GM21390 (cell line): ENCODE measurements at regions not wholly inside any gene's neighbourhood (a gene's known extent, or its start where the extent isn't known, plus 50 kb on each side); places are given as distances from the start of the nearest gene placed in this dataset.

Experiments used
- ATAC-seq: cut with Tn5 transposase; IDR thresholded peaks from one replicate; pipeline ENCODE4 v1.9.1; 2021; ENCODE audit not compliant: unreplicated experiment

DNA sequence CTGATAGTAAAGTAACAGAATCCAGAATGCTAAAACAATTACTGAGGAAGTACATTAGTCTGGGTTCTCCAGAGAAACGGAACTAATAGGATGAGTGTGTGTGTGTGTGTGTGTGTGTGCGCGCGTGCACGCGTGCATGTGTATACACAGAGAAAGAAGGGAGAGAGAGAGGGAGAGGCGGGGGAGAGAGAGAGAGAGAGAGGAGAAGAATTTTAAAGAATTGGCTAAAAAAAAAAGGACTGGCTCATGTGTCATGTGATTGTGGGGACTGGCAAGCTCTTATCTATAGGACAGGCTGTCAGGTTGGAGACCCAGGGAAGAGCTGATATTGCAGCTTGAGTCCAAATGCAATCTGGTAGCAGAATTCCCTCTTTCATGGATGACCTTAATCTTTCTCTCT, 976.2 kb upstream of the CDH2 start:
- ATAC-seq, result no peak

GRCh38 chr18:29147944-29148343, 971.0 kb upstream of the CDH2 start:
- ATAC-seq, result no peak

DNA sequence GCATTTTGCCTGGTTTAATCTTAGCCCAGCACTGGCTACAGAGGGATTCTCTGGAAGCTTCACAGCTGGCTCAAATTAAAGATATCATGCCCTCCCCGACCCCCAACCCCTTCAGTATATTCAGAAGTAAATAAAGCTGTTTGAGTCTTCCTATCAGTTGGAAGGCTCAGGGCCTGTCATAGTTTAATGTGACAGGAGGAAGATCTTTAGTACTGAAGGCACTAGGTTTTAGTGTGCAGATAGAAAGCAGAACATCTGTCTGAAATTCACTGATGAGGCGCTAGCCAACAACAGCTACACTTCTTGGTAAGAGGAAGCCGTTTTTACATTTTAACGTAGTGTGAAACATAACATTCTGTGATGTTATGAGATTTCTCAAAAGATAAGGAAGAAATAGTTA, 969.1 kb upstream of the CDH2 start:
- no peak for ATAC-seq

DNA sequence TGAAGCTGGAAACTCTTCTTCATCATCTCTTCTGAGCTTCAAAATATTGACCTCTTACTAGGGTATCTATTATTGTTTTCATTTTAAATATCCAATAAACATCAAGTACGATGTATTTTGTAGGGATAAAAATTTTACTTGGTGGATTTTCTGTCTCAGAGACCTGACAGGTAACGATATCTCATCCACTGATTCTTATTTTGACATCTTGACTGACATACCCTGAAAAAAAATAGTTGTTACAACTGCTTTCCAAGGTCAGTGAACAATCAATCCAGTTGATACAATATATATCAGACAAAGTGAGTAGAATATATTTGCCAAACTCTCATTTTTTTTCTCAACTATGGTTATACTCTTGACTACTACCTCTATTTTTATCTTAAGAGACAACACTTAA, 963.7 kb upstream of the CDH2 start:
- no peak for ATAC-seq

DNA sequence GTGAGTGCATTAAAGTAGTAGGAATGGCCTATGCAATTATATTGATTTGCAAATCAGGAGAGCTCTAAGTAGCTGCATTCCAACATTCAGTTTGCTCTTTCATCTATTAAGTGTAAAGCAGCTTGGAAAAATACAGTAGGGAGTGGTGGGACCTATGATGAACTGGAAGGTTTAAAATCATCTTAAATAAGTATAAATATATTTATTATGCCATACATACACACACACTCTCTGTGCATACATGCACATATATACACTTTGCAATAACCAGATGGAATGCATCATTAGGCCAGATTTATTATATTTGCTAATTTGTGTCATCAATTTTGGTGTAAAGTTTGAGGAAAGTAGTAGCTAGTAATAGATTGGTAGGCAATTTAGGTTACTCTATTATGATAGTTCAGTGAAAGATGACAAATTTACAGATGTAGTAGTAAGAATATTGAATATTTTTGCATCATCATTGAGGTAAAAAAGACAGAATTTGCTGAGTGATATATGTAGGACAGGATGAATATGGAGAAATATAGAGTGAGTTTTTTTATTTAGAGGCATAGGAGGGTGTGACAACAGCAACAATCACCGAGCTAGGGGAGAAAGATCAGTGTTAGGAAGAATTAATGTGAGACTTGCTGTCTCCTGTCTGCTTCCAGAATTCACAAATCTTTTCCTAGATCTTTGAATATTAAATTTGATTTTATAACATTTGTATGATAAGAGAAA, 961.0 kb upstream of the CDH2 start:
- no peak for ATAC-seq

GRCh38 chr18:29123706-29124530, 947.0 kb upstream of the CDH2 start:
- ATAC-seq, result no peak

GRCh38 chr18:29104671-29105070, 927.7 kb upstream of the CDH2 start:
- no peak for ATAC-seq

- no peak for ATAC-seq
Measured at GRCh38 chr18:29104227-29104626, 927.3 kb upstream of the CDH2 start.

GRCh38 chr18:29096079-29096770, 919.3 kb upstream of the CDH2 start:
- no peak for ATAC-seq

DNA sequence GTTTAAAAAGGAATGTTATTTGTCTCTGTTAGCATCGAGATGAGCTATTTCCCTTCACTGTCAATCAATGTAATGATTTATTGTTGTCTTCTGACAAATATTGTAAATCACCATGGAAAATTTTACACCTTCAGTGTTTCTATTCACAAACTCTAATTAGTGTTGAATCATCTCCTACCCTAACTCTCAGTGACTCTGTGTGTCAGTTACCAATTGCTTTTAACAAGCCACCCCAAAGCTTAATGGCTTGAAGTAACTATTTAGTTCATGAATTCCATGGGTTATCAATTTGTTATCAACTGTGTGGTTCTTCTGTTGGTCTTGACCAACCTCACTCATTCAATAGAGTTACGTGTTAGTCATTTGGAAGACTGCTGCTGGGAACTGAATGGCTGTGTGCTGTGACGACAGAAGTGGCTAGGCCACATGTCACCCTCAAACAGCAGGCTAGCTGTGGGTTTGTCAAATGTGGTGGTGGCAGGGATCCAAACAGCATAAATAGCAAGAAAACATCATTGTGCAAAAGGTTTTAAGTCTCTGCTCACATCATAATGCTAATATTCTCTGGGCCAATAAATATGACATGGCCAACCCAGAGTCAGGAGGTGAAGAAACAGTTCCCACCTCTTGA, 910.8 kb upstream of the CDH2 start:
- no peak for ATAC-seq

GRCh38 chr18:29084120-29084519, 907.2 kb upstream of the CDH2 start:
- ATAC-seq, result no peak

- no peak for ATAC-seq
Measured at GRCh38 chr18:29083545-29083944, 906.6 kb upstream of the CDH2 start.

- ATAC-seq, result no peak
Measured at GRCh38 chr18:29080946-29081345, 904.0 kb upstream of the CDH2 start.

DNA sequence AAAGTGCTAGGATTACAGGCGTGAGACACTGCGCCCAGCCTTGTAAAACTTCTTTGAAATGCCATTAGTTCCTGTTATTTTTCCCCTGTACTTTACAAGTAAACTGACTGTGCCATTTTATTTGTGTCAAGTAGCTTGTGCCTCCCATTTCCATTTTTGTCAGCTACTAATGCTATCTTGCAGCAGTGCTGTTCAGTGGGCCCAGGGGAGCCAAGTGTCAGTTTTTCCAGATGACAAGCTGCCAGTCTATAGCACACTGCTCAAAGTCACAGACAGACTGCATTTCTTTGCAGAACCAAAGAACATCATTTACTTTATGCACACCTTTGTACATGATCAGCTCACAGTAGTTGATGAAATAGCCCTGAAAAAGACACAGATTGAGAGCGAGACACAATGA, 901.3 kb upstream of the CDH2 start:
- no peak for ATAC-seq

DNA sequence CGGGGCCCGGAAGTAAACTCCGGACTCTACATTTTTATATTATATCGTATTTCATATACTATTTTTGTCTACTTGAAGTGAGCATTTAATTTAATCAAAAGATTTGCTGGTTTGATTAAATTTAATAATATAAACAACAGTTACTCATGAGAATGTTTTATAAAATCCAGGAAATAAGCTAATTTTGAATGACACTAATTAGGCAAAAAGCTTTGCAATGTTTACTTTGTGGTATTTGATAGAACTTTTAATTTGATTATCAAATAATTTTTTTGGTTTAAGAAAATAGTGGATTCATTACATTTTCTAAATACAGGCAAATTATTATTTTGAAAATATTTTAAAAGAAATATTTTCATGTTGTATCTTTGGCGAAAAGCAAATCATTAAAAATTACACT, 900.4 kb upstream of the CDH2 start:
- ATAC-seq, result no peak

DNA sequence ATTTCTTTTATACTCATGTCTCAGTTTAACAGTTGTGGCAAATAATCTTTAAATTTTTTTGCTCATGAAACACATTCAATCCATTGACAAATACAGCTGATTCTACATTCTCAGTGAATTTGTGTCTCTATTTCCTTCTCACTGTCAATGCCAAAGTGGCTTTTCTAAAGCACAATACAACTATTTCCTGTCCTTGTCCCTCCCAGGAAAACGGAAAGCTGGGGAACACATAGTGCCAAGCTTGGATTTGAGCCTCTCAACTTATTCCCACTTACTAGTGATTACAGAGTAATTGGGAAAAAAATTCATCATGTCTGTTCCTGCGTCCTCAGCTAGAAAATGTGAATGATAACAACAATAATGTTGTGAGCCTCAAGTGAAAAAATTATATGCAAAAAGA, 899.7 kb upstream of the CDH2 start:
- ATAC-seq, result no peak

- no peak for ATAC-seq
Measured at GRCh38 chr18:29074147-29074546, 897.2 kb upstream of the CDH2 start.

GRCh38 chr18:29071869-29072268, 894.9 kb upstream of the CDH2 start:
- ATAC-seq, result no peak

GRCh38 chr18:29063346-29063745, 886.4 kb upstream of the CDH2 start:
- ATAC-seq, result no peak

DNA sequence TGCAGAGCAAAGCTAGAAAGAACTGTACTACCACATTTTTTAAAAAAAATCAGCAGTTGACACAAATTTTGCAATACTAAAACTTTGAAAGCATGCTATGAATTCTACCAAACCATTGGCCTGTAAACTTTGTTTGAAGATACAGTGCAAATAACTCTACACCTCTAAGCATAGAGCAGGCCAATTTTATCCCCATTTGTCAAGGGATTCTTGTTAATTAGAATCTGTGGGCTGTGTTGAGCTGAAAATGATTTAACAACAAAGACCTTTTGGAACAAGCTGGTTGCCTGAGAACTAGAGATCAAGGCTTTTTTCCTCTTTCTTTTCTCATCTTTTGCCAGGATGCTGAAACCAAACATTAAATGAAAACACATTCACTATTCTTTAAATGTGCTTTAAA, 886.0 kb upstream of the CDH2 start:
- no peak for ATAC-seq

DNA sequence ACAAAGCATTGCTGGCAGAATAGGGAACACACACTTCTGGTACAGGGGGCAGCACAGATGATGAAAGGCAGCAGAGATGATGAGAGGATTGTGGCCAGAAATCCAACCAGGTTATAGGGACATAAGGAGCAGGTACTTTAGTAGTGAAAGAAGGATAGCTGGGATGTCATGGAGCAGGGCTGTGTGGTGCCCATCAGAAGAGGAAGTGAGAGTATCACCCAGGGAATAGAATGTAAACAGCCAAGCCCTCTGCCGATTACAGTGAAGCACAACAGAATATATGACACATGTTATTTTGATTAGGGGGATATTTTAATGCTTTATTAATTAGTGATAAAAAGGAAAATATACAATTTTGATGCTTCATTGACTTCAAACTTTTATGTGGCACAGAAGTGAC, 883.4 kb upstream of the CDH2 start:
- ATAC-seq, result no peak

DNA sequence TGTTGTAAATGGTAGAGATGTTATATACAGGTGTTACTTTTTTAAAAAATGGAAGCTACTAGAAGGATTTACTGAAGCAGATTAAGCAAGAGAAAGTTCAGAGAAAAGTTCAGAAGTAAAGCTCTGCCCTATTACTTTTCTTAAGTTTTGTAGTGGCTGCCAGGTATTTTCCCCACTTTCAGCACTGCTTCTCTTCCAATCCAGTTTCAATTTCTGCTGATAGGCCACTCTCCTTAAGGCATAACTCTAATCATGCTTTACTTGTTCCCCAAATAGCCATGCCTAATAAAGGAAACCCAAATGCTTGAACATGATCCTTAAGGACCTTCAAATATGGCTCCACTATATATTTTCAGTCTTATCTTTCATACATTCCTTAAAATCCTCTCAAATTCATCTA, 880.8 kb upstream of the CDH2 start:
- no peak for ATAC-seq
